ENCODE measurements at regions not wholly inside any gene's neighbourhood (a gene's known extent, or its start where the extent isn't known, plus 50 kb on each side); places are given as distances from the start of the nearest gene placed in this dataset.
"Not testable (repeated sequence)": the region's sequence is repeated elsewhere in the genome, so short reads cannot be mapped to it uniquely, and the experiment has no call there.

GRCh38 chr2:129559101-129559500 is 420.4 kb upstream of the RAB6C start:
- DNase-seq (ENCODE audit: low read depth) = no peak

GRCh38 chr2:129565551-129566109 is 413.8 kb upstream of the RAB6C start:
- DNase-seq (ENCODE audit: low read depth) = no peak

- not testable (repeated sequence) for DNase-seq (ENCODE audit: low read depth)
These were observed 408.7 kb upstream of the RAB6C start for GRCh38 chr2:129570812-129571211.

DNA sequence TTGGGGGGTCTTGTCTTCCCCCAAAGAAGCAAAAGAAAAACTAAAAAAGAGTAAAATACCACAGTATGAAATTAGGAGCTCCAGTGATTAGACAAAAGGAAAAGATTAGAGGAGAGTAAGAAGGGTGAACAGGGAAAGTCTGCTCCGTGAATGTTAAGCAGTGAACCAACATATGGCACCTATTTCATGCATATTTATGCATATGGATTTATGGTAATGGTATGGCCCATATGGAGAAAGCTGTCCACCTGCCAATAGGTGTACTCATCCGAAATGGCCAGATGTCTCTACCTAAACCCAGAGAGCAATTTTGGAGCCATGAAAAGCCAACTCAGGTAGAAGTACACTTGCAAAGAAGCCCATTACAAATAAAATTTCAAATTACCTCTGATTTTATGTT is 404.0 kb upstream of the RAB6C start:
- DNase-seq (ENCODE audit: low read depth) = no peak

- no peak for DNase-seq (ENCODE audit: low read depth)
These were observed 403.6 kb upstream of the RAB6C start for GRCh38 chr2:129575880-129576279.

DNA sequence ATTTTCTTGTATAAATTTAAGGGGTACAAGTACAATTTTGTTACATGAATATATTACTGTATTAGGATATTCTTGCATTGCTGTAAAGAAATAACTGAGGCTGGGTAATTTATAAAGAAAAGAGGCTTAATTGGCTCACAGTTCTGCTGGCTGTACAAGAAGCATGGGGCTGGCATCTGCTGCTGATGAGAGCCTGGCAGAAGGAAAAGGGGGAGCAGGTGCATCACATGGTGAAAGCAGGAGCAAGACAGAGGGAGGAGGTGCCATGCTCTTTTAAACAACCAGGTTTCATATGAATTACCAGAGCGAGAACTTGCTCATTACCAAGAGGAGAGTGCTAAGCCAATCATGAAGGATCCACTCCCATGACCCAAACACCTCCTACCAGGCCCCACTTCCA is 399.5 kb upstream of the RAB6C start:
- no peak for DNase-seq (ENCODE audit: low read depth)

DNA sequence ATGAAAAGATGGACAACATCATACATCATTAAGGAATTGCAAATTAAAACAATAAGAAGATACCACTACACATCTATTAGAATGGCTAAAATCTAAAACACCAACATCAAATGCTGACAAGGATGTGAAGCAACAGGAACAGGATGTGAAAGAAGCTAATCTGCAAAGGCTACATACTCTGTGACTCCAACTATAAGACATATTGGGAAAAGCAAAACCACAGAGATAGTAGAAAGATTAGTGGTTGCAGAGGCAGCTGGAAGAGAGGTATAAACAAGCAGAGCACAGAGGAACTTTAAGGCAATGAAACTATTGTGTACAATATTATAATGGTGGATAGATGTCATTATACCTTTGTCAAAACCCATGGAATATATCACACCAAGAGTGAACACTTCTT is 393.7 kb upstream of the RAB6C start:
- DNase-seq (ENCODE audit: low read depth) = no peak

DNA sequence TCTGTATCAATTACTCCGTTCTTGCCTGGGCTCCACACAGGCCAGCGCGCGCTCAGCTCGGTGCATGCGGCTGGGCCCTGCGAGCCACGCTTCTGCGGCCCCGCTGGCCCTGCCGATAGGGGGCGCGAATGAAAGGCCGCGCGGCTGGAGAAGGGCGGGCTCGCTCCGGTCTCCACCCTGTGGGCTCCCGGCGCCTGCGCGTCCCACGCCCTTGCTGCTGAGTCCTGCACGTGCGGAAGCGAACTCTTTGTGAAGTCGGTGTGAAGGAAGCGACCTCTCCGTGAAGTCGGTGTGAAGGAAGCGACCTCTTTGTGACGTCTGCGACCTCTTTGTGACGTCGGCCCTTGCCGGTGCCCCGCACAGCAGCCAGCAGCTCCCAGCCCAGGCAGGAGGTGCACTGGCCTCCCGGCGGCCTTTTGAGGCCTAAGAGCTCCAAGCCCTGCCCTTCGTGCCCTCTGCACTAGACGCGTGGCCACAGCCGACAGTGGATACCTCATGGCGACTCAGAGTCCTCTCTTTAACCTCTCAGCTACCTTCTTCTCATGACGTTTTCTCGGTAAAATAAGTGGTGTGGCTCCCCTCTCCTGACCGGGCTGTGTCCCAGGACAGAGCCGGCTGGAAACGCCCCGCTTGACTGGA is 391.9 kb upstream of the RAB6C start:
- DNase-seq (ENCODE audit: low read depth) = peak; percentile 1

DNA sequence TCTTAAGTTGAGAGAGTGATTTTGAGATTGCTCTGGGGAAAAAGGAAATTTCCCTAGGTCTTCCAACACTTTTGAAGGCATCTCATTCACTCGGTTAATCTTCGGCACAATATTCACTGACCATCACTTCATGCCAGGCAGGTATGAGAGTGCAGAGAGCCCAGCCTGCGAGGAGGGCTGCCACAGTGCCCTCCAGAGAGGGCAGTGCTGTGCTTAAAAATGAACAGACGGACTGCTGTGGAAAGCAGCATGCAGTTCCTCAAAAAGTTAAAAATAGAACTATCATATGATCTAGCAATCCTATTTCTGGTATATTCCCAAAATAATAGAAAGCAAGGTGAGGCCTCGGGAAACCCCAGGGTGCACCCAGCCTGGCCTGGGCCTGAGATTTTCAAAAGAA is 374.9 kb upstream of the RAB6C start:
- no peak for DNase-seq (ENCODE audit: low read depth)

DNA sequence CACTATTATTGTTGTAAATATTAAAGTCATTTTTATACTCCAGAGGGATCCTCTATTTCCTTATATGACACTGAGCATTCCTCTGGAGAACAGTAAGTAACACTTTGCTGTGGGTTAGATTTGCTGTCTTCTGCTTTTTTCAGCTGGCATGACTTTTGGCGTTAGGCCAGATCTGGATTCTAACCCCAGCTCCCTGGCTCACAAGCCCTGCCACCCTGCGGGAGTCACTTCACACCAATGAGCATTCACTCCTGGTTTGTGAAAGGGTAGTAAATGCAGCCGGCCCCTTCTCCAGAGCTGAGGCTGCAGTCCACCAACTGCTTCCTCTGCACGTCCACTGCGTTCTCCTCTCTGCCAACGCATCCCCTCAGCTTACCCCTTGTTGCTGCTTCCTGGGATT is 373.8 kb upstream of the RAB6C start:
- DNase-seq (ENCODE audit: low read depth) = no peak

DNA sequence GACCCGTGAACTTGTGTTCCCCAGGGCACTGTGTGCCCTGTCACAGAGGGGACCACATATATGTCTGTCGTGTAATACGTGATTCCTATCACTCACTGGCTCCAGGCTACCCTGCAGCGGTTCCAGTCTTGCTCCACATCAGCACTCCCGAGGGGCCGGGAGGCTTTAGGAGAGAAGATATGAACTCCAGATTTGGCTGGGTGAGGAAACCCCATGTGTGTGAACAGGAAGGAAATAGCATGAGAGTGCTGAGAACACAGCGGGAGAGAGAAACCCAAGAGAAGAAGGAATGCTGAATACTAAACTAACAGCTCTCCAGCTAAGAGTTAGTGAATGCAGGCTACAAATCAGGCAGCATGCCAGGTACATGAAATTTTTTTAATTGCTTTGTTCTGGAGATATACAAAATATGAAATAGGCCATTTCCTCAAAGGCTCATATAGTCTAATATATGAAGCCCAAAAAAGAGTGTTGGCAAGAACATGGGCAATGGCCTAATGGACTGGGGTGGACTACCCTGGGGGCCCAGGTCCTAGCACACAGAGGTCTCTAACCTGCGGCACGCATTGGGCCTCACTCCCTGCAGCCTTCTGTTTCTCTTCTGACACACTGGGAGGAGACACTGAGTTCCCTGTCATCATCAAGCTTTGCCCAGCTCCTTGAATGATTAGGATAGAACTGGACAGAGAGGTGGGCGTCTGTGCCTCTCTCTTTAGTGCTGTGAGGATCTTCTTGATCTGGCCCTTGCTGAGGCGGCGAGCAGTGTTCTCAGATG is 372.8 kb upstream of the RAB6C start:
- no peak for DNase-seq (ENCODE audit: low read depth)

DNA sequence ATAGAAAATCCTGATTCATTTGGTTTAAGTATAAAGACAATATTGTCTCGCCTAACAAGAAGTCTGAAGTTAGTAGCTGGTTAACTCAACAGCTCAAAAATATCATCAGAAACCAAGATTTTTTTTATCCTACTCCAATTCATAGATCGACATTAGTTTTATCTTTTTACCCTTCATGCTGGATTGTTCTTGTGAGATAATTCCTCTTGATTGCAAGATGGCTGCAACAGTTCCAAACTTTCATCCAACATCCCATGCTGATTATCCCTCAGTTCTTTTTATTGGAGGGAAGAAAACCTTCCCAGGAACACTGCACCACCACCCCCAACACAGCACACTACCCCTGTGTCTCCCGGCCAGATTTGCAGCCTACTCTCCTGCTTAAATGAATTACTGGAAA is 370.2 kb upstream of the RAB6C start:
- DNase-seq (ENCODE audit: low read depth) = no peak

DNA sequence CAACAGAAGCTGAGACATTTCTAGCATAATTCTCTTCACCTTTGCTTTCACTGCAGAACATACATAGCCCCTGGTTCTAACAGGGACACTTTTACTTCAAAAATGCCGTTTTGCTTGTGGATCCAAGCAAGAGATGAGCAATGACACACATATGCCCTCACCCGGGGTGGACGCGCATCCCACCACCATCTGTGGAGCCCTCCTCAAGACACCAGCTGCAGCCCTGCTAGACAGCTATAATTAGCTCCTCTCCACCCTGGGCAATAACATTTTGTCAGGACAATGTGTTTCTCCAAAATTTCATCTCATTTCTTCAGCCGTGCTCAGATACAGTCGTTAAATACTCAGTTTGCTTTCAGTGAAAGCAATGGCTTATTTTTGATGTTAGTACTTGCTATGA is 368.7 kb upstream of the RAB6C start:
- DNase-seq (ENCODE audit: low read depth) = no peak

DNA sequence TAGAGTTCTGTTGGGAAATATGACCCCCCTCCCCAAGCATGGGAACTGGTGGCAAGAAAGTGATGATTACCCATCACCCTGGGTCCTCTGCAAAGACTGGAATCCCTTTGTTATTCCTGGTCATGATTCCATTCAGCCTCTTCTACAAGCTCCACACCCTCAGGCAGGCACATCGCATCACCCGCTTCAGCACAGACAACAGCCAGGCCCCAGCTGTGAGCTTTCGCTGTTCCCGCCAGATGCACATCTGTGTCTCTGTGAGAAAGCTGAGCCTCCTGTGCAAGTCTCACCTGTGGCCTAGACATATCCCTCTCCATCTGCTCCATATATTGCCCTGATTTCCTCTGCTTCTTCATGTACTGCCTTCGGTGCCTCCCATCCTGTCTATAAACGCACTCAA is 368.0 kb upstream of the RAB6C start:
- no peak for DNase-seq (ENCODE audit: low read depth)

DNA sequence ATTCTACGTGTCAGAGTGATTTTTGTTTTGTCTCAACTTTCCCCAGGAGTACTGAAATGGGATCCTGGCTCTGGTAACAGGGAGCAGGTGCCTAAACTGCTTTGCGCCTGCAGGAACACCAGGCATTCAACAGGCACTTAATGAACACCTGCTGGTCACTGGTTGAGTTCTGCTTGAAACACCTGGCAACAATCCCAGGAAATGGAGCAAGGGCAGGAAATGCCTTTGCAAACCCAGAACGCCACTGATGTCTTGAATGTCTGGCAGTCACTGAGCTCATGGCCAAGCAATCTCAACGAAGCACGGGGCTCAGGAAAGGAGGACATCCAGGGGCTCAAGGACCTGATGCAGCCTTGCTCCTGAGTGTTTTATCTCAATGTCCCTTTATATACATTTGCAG is 360.0 kb upstream of the RAB6C start:
- DNase-seq (ENCODE audit: low read depth) = no peak

DNA sequence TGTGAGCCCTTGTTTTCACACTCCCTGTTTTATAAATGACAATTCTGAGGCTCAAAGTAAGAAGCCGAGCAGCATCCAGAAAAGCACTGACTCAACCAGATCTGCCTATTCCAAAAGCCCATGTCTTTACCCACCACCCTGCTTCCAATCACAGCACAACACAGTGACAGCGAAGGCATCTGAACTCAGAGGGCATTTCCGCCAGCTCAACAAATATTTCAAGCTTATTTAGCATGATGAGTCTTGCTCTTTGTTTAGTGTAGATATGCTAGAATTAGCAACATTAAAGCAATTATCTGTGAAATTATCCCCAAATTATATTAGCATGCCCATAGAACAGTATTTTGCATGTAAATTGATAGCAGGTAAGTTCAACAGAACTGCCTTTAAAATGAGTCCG is 359.1 kb upstream of the RAB6C start:
- DNase-seq (ENCODE audit: low read depth) = no peak

GRCh38 chr2:129623783-129624182 is 355.7 kb upstream of the RAB6C start:
- DNase-seq (ENCODE audit: low read depth) = no peak

DNA sequence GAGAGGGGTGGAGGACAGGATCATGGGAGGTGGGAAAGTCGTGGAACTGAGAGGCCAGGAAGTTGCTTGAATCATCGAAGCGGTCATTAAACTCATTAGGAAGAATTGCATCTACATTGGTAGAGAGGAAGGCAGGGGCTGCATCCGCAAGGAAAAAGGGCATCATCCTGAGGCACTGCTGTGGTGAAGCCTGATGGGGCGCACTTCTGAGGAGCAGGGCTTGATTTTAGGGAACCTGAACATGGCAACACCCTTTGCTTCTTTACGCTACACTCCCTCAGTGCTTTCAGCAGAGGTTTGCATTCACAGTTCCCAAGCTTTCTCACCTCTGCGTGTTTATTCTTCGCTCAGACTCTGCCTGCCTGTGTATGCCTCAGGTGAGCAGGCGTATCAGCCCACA is 352.0 kb upstream of the RAB6C start:
- no peak for DNase-seq (ENCODE audit: low read depth)

DNA sequence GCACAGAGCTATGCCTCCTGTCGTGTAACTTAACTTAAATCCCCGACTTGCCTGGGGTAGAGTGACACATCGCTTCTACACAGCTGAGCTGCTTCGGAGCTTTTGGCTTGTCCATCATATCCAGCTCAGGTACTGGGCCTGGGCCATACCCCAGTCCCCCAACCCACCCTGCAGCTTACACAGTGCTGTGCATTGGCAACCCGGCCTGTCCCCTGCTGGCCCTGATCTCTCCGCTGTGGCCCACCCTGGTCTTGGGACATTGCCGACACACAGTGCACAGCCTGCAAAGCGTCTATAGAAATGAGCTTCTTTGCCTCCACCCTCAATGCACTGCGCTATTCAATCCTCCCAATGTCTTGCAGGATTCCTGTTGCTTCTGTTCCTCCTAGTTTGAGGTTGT is 342.8 kb upstream of the RAB6C start:
- no peak for DNase-seq (ENCODE audit: low read depth)

DNA sequence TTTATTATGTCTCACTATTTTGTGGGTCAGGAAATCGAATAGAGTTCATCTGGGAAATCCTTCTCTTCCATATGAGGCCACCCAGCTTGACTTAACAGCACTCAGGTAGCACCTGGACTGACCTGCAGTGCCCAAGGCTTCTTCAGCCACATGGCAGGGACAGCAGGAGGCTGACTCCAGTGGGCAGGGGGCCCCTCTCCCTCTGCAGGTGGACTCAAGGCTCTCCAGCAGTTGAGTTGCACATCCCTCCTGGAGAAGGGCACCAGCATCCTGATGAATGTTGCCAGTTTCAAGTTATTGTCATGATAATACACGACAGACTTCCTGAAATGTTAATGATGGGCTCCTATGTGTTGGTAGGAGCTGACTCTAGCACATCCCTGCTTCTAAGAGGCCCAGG is 338.1 kb upstream of the RAB6C start:
- no peak for DNase-seq (ENCODE audit: low read depth)

- DNase-seq (ENCODE audit: low read depth) = no peak
These were observed 336.9 kb upstream of the RAB6C start for GRCh38 chr2:129642526-129643043.

- DNase-seq (ENCODE audit: low read depth) = no peak
These were observed 334.1 kb upstream of the RAB6C start for GRCh38 chr2:129645335-129645734.

DNA sequence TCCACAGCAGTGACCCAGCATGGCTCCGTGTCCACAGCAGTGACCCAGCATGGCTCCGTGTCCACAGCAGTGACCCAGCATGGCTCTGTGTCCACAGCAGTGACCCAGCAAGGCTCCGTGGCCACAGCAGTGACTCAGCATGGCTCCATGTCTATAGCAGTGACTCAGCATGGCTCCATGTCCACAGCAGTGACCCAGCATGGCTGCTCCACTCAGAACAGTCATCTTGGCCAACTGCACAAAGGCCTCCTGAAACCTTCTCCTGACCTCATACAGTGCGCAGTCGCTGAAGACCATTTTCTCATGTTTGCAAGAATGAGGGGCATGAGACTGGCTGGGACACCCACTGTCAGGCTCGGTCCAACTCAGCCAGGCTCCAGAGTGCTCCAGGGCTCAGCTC is 333.4 kb upstream of the RAB6C start:
- DNase-seq (ENCODE audit: low read depth) = no peak

GRCh38 chr2:129653246-129653645 is 326.2 kb upstream of the RAB6C start:
- no peak for DNase-seq (ENCODE audit: low read depth)
